ENCODE measurements at regions not wholly inside any gene's neighbourhood (a gene's known extent, or its start where the extent isn't known, plus 50 kb on each side); places are given as distances from the start of the nearest gene placed in this dataset.

- TF ChIP-seq ZNF609 (CRISPR knock-in tag; IDR thresholded peaks at IDR 0.05; ENCODE audit: borderline replicate concordance): no peak
These were observed 379.1 kb downstream of the SEC23A start (continued) for GRCh38 chr14:38723959-38724358.

GRCh38 chr14:38723277-38723676 lies 379.8 kb downstream of the SEC23A start:
- Histone ChIP-seq H3K9ac (ENCODE audit: insufficient read depth in 1 of 2, low read depth in 2 of 2, low read length in 2 of 2) (no peak overlapping the region), H3K9me3 (replicated peaks; ENCODE audit: control insufficient read depth, insufficient read depth, low read depth, low read length) (no peaks in the 10 kb centered on the region), H3K4me2 (ENCODE audit: insufficient read depth, low read length) (no peak overlapping the region), H3K36me3 (ENCODE audit: control insufficient read depth, insufficient read depth, low read length) (no peaks in the 10 kb centered on the region), H3K4me3 (no peak overlapping the region), H2AFZ (ENCODE audit: low read depth, low read length) (no peak overlapping the region), H3K27me3 (ENCODE audit: control insufficient read depth in 2 of 2, insufficient read depth in 2 of 2, low read length in 2 of 2) (no peaks in the 10 kb centered on the region), H3K9me1 (ENCODE audit: control insufficient read depth, insufficient read depth, low read length) (no peaks in the 10 kb centered on the region), H3K4me1 (replicated peaks in 1 of 2; ENCODE audit: control insufficient read depth in 2 of 2, insufficient read depth in 2 of 2, low read length in 2 of 2) (no peaks in the 10 kb centered on the region), H3K79me2 (ENCODE audit: control insufficient read depth, insufficient read depth, low read length) (no peaks in the 10 kb centered on the region), H3K27ac (ENCODE audit: extremely low read depth, low read depth, low read length) (no peak overlapping the region), H4K20me1 (replicated peaks; ENCODE audit: control insufficient read depth, insufficient read depth, low read length) (no peaks in the 10 kb centered on the region)
- ChIA-PET CTCF (ENCODE audit: low intra/inter-chr PET ratio) (interaction anchor here (2.3 kb wide), 1 partner anchor 145 kb away, joined by 15 read pairs; no protein-coding TSS in a partner anchor), POLR2A (no interaction called here)
- ATAC-seq (no peak), DNase-seq (ENCODE audit: extremely low read depth in 1 of 4, low spot score in 3 of 4) (no peak), FAIRE-seq (no peak)
- in situ Hi-C loops (cut with MboI) (loop anchor here (25.0 kb wide), 1 partner anchor 289 kb away; no protein-coding TSS in a partner anchor), intact Hi-C loops (cut with micrococcal nuclease) (loop anchor here (2.0 kb wide), 1 partner anchor 292 kb away; no protein-coding TSS in a partner anchor)
- no TSS peak for BruUV-seq (replicated peaks)
- 0% methylated on average over 1 of the region's 1 CpG for WGBS (ENCODE audit: insufficient coverage, low coverage, missing lambda C conversion rate)
- no peak for TF ChIP-seq HIVEP1 (CRISPR knock-in tag; IDR thresholded peaks at IDR 0.05)
- no peak for TF ChIP-seq DNMT1 (IDR thresholded peaks at IDR 0.05)
- no peak for TF ChIP-seq POLR2A (conservative IDR thresholded peaks at IDR 0.05)
- TF ChIP-seq CUX1 (CRISPR knock-in tag; IDR thresholded peaks at IDR 0.05): no peak
- TF ChIP-seq ZNF449 (CRISPR knock-in tag; IDR thresholded peaks at IDR 0.05): no peak
- no peak for TF ChIP-seq ATF4 (CRISPR knock-in tag; IDR thresholded peaks at IDR 0.05)
- TF ChIP-seq E2F3 (CRISPR knock-in tag; IDR thresholded peaks at IDR 0.05): no peak
- no peak for TF ChIP-seq POLR3A (IDR thresholded peaks at IDR 0.05; ENCODE audit: borderline replicate concordance, extremely low read depth, insufficient read depth, insufficient read length)
